ENCODE measurements at regions not wholly inside any gene's neighbourhood (a gene's known extent, or its start where the extent isn't known, plus 50 kb on each side); places are given as distances from the start of the nearest gene placed in this dataset.

DNA sequence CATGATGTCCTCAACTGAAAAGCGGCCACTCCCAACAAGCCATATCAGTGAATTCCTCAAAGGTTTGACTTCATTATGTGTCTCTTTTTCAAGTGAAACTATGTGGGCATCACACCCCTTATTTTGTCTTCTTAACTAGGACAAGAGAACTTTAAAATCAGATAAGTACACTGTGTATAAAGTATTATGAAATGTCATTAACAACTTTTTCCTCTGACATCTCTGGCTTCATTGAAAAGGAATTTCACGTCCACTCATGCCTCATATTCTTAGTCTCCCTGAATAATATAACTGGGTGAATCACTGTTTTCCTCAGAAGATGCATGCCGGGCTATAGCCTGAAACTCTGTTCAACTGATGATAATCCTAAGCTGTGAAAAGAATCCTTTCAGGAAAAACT is 415.8 kb downstream of the ACTL7B start:
- DNase-seq (ENCODE audit: low read depth, low spot score) (no peak), ATAC-seq (no peak)
- ChIA-PET RAD21 (ENCODE audit: low non-redundant PET in 1 of 2, low total read pairs in 2 of 2, uncharacterized antibody in 2 of 2, unreplicated experiment in 2 of 2) (no interaction called here), CTCF (no interaction called here), POLR2A (no interaction called here)
- Histone ChIP-seq H3K9me3 (ENCODE audit: control insufficient read depth in 1 of 2, insufficient read depth in 1 of 2, low read depth in 1 of 2, low read length in 2 of 2) (no peaks in the 10 kb centered on the region), H3K27me3 (ENCODE audit: insufficient read depth, low read length) (no peaks in the 10 kb centered on the region), H3K79me2 (ENCODE audit: insufficient read depth, low read length) (no peaks in the 10 kb centered on the region), H3K4me2 (ENCODE audit: low read length) (no peak overlapping the region), H2AFZ (ENCODE audit: low read depth, low read length, poor library complexity, severe bottlenecking) (no peak overlapping the region), H3K27ac (ENCODE audit: low read depth, low read length) (no peak overlapping the region), H3K9me2 (ENCODE audit: insufficient read depth) (no peaks in the 10 kb centered on the region; the same call in 1 of the 2 replicates), H3K4me3 (replicated peaks in 1 of 2; ENCODE audit: low read depth in 1 of 2, low read length in 2 of 2) (no peak overlapping the region), H3K4me1 (ENCODE audit: control insufficient read depth in 1 of 2, insufficient read depth in 2 of 2, low read length in 2 of 2) (peaks cover 18 to 24% of the 10 kb centered on the region in 2 experiments), H3K9ac (ENCODE audit: low read length) (no peak overlapping the region), H4K20me1 (ENCODE audit: insufficient read depth) (no peaks in the 10 kb centered on the region), H3K36me3 (ENCODE audit: control insufficient read depth in 1 of 2, insufficient read depth in 2 of 2, low read length in 2 of 2) (no peaks in the 10 kb centered on the region)
- intact Hi-C loops (cut with micrococcal nuclease): loop anchor here (10.0 kb wide), 1 partner anchor 955 kb away; the partner anchor contains the start of gene KLF4
- BruUV-seq (replicated peaks): no TSS peak
- TF ChIP-seq FOSL1 (IDR thresholded peaks at IDR 0.05; ENCODE audit: low read depth) (no peak), EGR1 (IDR thresholded peaks at IDR 0.05; ENCODE audit: low read depth) (no peak)

DNA sequence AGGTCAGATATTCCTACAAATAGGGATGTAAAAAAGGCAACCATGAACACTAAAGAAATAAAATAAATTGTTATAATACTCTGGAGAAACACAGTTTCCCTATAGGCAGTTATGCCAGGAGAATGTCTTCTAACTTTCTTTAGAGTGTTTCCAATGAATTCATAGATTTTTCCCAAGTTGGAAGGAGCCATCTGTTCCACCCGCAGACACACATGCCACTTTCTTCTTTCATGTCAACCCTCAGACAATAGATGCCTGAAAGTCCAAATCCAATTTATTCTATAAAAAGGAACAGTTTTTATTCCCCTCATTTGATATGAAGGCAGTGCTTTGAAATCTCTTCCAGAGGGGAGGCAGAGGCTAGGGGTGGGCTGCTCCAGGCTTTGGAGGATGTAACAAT is 418.1 kb downstream of the ACTL7B start:
- POLR2A ChIA-PET: no interaction called here
- Histone ChIP-seq H3K4me3 (replicated peaks in 1 of 2; ENCODE audit: low read depth in 1 of 2, low read length in 2 of 2) (no peak overlapping the region), H3K9ac (ENCODE audit: low read length) (no peak overlapping the region), H3K27me3 (ENCODE audit: insufficient read depth, low read length) (no peaks in the 10 kb centered on the region), H3K27ac (ENCODE audit: low read depth, low read length) (no peak overlapping the region), H3K4me2 (ENCODE audit: low read length) (no peak overlapping the region), H2AFZ (ENCODE audit: low read depth, low read length, poor library complexity, severe bottlenecking) (no peak overlapping the region), H3K9me3 (ENCODE audit: control insufficient read depth in 1 of 2, insufficient read depth in 1 of 2, low read depth in 1 of 2, low read length in 2 of 2) (no peaks in the 10 kb centered on the region), H3K4me1 (ENCODE audit: control insufficient read depth in 1 of 2, insufficient read depth in 2 of 2, low read length in 2 of 2) (peaks cover 0 to 2% of the 10 kb centered on the region in 2 experiments; a peak in 1 of 4 replicates), H3K79me2 (ENCODE audit: insufficient read depth, low read length) (no peaks in the 10 kb centered on the region), H3K36me3 (ENCODE audit: control insufficient read depth in 1 of 2, insufficient read depth in 2 of 2, low read length in 2 of 2) (no peaks in the 10 kb centered on the region), H4K20me1 (ENCODE audit: insufficient read depth) (no peaks in the 10 kb centered on the region), H3K9me2 (ENCODE audit: insufficient read depth) (no peaks in the 10 kb centered on the region; the same call in 1 of the 2 replicates)
- no peak for DNase-seq (ENCODE audit: low read depth, low spot score)
- RAD21 ChIA-PET (ENCODE audit: low non-redundant PET in 1 of 2, low total read pairs in 2 of 2, uncharacterized antibody in 2 of 2, unreplicated experiment in 2 of 2): no interaction called here
- ATAC-seq: no peak
- intact Hi-C loops (cut with micrococcal nuclease): no loop called here
- CTCF ChIA-PET: no interaction called here
- no TSS peak for BruUV-seq (replicated peaks)
- TF ChIP-seq ZNF274 (IDR thresholded peaks at IDR 0.05; ENCODE audit: low read depth, low read length) (no peak), EGR1 (IDR thresholded peaks at IDR 0.05; ENCODE audit: low read depth) (no peak), EZH2 (IDR thresholded peaks at IDR 0.05) (no peak), JUND (IDR thresholded peaks at IDR 0.05) (no peak), CEBPB (IDR thresholded peaks at IDR 0.05; ENCODE audit: low read depth) (no peak), CBX3 (IDR thresholded peaks at IDR 0.05; ENCODE audit: low read depth) (no peak), SP1 (IDR thresholded peaks at IDR 0.05; ENCODE audit: low read depth) (no peak), EZH2phosphoT487 (IDR thresholded peaks at IDR 0.05; ENCODE audit: borderline replicate concordance) (no peak), RAD21 (IDR thresholded peaks at IDR 0.05; ENCODE audit: low read depth) (no peak), ZFX (IDR thresholded peaks at IDR 0.05) (no peak), SIN3A (IDR thresholded peaks at IDR 0.05; ENCODE audit: low read depth) (no peak), YY1 (IDR thresholded peaks at IDR 0.05; ENCODE audit: extremely low read depth, insufficient replicate concordance, low read depth, low read length) (no peak), FOSL1 (IDR thresholded peaks at IDR 0.05; ENCODE audit: low read depth) (no peak), ELF1 (IDR thresholded peaks at IDR 0.05; ENCODE audit: borderline replicate concordance, low read depth) (no peak), POLR2A (IDR thresholded peaks at IDR 0.05; ENCODE audit: borderline replicate concordance, extremely low read depth, insufficient read depth, insufficient read length) (no peak)
- TF ChIP-seq, protein P1, sequence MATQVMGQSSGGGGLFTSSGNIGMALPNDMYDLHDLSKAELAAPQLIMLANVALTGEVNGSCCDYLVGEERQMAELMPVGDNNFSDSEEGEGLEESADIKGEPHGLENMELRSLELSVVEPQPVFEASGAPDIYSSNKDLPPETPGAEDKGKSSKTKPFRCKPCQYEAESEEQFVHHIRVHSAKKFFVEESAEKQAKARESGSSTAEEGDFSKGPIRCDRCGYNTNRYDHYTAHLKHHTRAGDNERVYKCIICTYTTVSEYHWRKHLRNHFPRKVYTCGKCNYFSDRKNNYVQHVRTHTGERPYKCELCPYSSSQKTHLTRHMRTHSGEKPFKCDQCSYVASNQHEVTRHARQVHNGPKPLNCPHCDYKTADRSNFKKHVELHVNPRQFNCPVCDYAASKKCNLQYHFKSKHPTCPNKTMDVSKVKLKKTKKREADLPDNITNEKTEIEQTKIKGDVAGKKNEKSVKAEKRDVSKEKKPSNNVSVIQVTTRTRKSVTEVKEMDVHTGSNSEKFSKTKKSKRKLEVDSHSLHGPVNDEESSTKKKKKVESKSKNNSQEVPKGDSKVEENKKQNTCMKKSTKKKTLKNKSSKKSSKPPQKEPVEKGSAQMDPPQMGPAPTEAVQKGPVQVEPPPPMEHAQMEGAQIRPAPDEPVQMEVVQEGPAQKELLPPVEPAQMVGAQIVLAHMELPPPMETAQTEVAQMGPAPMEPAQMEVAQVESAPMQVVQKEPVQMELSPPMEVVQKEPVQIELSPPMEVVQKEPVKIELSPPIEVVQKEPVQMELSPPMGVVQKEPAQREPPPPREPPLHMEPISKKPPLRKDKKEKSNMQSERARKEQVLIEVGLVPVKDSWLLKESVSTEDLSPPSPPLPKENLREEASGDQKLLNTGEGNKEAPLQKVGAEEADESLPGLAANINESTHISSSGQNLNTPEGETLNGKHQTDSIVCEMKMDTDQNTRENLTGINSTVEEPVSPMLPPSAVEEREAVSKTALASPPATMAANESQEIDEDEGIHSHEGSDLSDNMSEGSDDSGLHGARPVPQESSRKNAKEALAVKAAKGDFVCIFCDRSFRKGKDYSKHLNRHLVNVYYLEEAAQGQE (IDR thresholded peaks at IDR 0.05; ENCODE audit: low read depth): no peak
- TF ChIP-seq, protein P2, sequence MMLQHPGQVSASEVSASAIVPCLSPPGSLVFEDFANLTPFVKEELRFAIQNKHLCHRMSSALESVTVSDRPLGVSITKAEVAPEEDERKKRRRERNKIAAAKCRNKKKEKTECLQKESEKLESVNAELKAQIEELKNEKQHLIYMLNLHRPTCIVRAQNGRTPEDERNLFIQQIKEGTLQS (IDR thresholded peaks at IDR 0.05): no peak
- TF ChIP-seq, protein P3, sequence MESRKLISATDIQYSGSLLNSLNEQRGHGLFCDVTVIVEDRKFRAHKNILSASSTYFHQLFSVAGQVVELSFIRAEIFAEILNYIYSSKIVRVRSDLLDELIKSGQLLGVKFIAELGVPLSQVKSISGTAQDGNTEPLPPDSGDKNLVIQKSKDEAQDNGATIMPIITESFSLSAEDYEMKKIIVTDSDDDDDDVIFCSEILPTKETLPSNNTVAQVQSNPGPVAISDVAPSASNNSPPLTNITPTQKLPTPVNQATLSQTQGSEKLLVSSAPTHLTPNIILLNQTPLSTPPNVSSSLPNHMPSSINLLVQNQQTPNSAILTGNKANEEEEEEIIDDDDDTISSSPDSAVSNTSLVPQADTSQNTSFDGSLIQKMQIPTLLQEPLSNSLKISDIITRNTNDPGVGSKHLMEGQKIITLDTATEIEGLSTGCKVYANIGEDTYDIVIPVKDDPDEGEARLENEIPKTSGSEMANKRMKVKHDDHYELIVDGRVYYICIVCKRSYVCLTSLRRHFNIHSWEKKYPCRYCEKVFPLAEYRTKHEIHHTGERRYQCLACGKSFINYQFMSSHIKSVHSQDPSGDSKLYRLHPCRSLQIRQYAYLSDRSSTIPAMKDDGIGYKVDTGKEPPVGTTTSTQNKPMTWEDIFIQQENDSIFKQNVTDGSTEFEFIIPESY (IDR thresholded peaks at IDR 0.05; ENCODE audit: extremely low read depth, insufficient replicate concordance, low read length): no peak

Measured in HCT116 (cell line).